ENCODE measurements at regions not wholly inside any gene's neighbourhood (a gene's known extent, or its start where the extent isn't known, plus 50 kb on each side); places are given as distances from the start of the nearest gene placed in this dataset.

GRCh38 chr2:239862613-239863012 is 162.5 kb downstream of the NDUFA10 start:
- TF ChIP-seq CTCF (IDR thresholded peaks at IDR 0.05) (no peak), ZFX (IDR thresholded peaks at IDR 0.05; ENCODE audit: borderline replicate concordance) (no peak)

Data from 22Rv1 (cell line).